Fibroblast of villous mesenchyme (primary cell): ENCODE measurements at regions not wholly inside any gene's neighbourhood (a gene's known extent, or its start where the extent isn't known, plus 50 kb on each side); places are given as distances from the start of the nearest gene placed in this dataset.

Source experiments
- DNase-seq: peaks from one replicate; pipeline ENCODE4 v3.0.0-alpha.2; 2010; ENCODE audit warnings: low read depth
- H3K4me3 ChIP-seq: 2 replicates; pipeline ENCODE4 v1.5.1; 2011; ENCODE audit warnings: low read depth, mild to moderate bottlenecking, low read length
- CTCF ChIP-seq: IDR thresholded peaks from 2 replicates; pipeline ENCODE4 v1.5.1; 2012; ENCODE audit warnings: low read depth, mild to moderate bottlenecking, low read length; ENCODE audit not compliant: insufficient read depth

DNA sequence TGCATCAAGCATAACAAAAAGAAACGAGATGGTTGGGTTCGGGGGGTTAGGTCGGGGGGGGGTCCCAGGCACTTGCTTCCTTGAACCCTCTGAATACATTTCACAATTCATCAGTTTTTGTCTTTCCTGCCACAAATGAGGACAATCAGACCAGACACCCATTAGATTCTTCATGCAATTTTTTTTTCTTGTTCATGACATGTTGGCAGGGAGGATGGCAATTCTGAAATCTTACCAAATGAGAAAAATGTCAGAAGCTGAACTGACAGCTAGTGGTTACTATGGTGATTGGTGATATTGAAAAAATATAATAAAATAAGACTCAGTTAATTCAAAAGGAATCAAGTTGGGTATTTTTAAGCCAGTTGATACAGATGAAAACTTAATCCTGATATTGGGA, 419.5 kb upstream of the PSMD7 start:
- no peak for TF ChIP-seq CTCF
- DNase-seq, result no peak
- H3K4me3 ChIP-seq, result no peak overlapping the region

DNA sequence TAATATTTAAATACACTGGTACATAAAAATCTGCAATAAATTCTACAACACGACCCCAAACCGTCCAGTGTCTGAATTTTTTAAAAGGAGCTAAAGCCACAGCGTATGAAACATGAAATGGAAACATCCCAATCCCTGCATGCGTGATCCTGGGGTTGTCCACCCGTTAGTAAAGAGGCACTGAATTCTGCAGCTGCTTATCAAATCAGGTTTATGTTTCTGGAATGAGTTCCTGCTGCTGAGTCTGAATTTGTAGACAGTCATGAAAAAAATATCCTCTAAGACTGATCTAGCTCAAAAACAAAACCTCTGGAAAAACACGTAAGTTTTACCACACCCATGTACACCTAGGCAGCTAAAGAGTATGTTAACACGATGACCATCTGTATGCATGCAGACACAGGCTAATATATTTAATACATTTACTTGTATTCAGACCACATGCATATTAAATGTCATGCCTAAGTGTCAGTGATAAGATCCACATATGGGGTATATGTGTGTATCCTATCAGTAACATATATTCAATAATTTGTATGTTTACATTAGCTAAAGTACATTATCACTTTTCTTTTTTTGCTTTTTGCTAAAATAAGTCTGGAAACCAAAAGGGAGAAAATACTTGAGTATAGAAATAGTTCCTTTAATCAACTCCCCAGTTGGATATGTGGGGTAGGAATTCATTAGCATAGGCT, 420.5 kb upstream of the PSMD7 start:
- no peak for DNase-seq
- TF ChIP-seq CTCF, result no peak

DNA sequence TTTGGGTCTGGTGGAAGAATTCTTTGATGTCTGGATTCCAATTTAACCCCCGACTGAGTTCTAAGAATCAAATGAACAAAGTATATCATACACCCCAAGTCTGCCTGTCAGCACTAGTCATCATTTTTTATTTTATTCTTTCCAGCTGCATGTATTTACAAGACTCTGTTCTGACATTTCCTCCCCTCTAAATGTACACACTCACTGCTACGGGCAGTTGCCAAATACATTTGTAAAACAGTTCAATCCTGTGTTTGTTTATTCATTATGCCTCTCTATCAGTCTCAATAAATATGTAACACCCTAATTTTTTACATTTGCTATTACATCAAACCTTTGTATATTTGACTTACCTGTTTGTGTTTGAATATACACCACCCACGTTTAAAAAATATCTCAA, 422.3 kb upstream of the PSMD7 start:
- no peak overlapping the region for H3K4me3 ChIP-seq
- no peak for DNase-seq
- TF ChIP-seq CTCF, result no peak

More for the DNA sequence above, 420.5 kb upstream of the PSMD7 start:
- H3K4me3 ChIP-seq, result no peak overlapping the region

GRCh38 chr16:73873643-73874042, 423.0 kb upstream of the PSMD7 start:
- no peak overlapping the region for H3K4me3 ChIP-seq
- no peak for TF ChIP-seq CTCF
- DNase-seq, result no peak

GRCh38 chr16:73872856-73873255, 423.8 kb upstream of the PSMD7 start:
- H3K4me3 ChIP-seq, result no peak overlapping the region
- no peak for TF ChIP-seq CTCF
- DNase-seq, result no peak

DNA sequence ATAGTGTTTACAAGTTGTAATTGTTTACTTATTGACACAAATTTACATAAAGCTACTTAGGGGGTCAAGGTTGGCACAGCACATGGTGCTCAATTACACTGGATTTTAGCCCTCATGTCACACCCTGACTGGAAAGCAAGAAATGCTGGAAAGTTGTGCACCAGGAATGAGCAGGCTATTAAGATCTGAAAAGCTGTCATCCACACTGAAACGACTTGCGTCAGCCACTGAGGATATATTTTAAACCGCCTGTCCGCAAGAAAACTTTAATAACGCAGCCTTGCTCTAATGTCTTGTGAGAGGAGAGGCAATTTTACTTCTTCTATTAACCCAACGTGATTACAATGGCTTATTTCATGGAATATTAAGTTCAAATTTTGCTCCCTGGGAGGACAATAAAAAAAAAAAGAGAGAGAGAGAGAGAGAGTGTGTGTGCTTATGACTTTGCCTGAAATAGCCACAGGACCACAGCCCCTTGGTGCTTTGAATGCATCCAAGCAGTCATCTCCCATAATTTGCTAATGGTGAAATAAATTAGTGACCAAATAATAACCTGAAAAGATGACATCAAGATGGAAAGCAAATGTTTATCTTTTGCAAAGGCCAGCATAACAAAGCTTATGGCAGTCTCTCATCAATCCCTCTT, 425.4 kb upstream of the PSMD7 start:
- no peak overlapping the region for H3K4me3 ChIP-seq
- TF ChIP-seq CTCF, result no peak
- DNase-seq, result no peak
